HUES48 (cell line): ENCODE measurements at regions not wholly inside any gene's neighbourhood (a gene's known extent, or its start where the extent isn't known, plus 50 kb on each side); places are given as distances from the start of the nearest gene placed in this dataset.
"Not testable (repeated sequence)": the region's sequence is repeated elsewhere in the genome, so short reads cannot be mapped to it uniquely, and the experiment has no call there.

Experiments used
- H3K27ac ChIP-seq: one replicate; pipeline ENCODE4 v1.7.0; 2013; ENCODE audit warnings: low read depth, low read length, inconsistent platforms
- H3K27me3 ChIP-seq: 2 replicates; pipeline ENCODE4 v1.6.1; 2013; ENCODE audit warnings: mild to moderate bottlenecking, low read length; ENCODE audit not compliant: control insufficient read depth, insufficient read depth
- H3K36me3 ChIP-seq: 2 replicates; pipeline ENCODE4 v1.6.1; 2013; ENCODE audit warnings: low read length; ENCODE audit not compliant: control insufficient read depth, insufficient read depth
- H3K4me1 ChIP-seq: 2 replicates; pipeline ENCODE4 v1.6.1; 2013; ENCODE audit warnings: mild to moderate bottlenecking, low read length; ENCODE audit not compliant: control insufficient read depth, insufficient read depth
- H3K4me3 ChIP-seq: 2 replicates; pipeline ENCODE4 v1.5.1; 2013; ENCODE audit warnings: mild to moderate bottlenecking, low read depth, low read length
- H3K9ac ChIP-seq: 2 replicates; pipeline ENCODE4 v1.6.1; 2013; ENCODE audit warnings: mild to moderate bottlenecking, low read depth, low read length, moderate library complexity
- H3K9me3 ChIP-seq: 2 replicates; pipeline ENCODE4 v1.6.1; 2013; ENCODE audit warnings: low read length; ENCODE audit not compliant: control insufficient read depth, insufficient read depth

GRCh38 chr5:120953445-120953844 is 489.3 kb downstream of the PRR16 start:
- H3K9me3 ChIP-seq, result peaks cover 24% of the 10 kb centered on the region
- not testable (repeated sequence) for H3K36me3 ChIP-seq, H3K9ac ChIP-seq, H3K27me3 ChIP-seq, H3K4me1 ChIP-seq, H3K27ac ChIP-seq, H3K4me3 ChIP-seq

- Histone ChIP-seq H3K4me3 (no peak overlapping the region), H3K27ac (no peak overlapping the region), H3K27me3 (no peaks in the 10 kb centered on the region), H3K9ac (no peak overlapping the region), H3K36me3 (no peaks in the 10 kb centered on the region), H3K4me1 (no peaks in the 10 kb centered on the region), H3K9me3 (peaks cover 24% of the 10 kb centered on the region)
Measured at GRCh38 chr5:120954255-120954654, 490.2 kb downstream of the PRR16 start.

- no peaks in the 10 kb centered on the region for H3K4me1 ChIP-seq
- H3K27ac ChIP-seq, result no peak overlapping the region
Measured at GRCh38 chr5:120955795-120956194, 491.7 kb downstream of the PRR16 start.

GRCh38 chr5:120958877-120959485 is 494.9 kb downstream of the PRR16 start:
- no peak overlapping the region for H3K27ac ChIP-seq
- H3K27me3 ChIP-seq, result no peaks in the 10 kb centered on the region
- H3K4me1 ChIP-seq, result no peaks in the 10 kb centered on the region
- H3K9me3 ChIP-seq, result no peaks in the 10 kb centered on the region
- no peaks in the 10 kb centered on the region for H3K36me3 ChIP-seq
- H3K4me3 ChIP-seq, result no peak overlapping the region
- H3K9ac ChIP-seq, result no peak overlapping the region

More at GRCh38 chr5:120955795-120956194, 491.7 kb downstream of the PRR16 start:
- Histone ChIP-seq H3K36me3 (no peaks in the 10 kb centered on the region), H3K9ac (no peak overlapping the region), H3K9me3 (peaks cover 19% of the 10 kb centered on the region), H3K27me3 (no peaks in the 10 kb centered on the region), H3K4me3 (no peak overlapping the region)

GRCh38 chr5:120960510-120960909 is 496.4 kb downstream of the PRR16 start:
- Histone ChIP-seq H3K27me3 (no peaks in the 10 kb centered on the region), H3K9me3 (no peaks in the 10 kb centered on the region)

GRCh38 chr5:120967366-120967765 is 503.3 kb downstream of the PRR16 start:
- Histone ChIP-seq H3K36me3 (no peaks in the 10 kb centered on the region), H3K9ac (no peak overlapping the region), H3K27me3 (no peaks in the 10 kb centered on the region), H3K27ac (no peak overlapping the region), H3K4me3 (no peak overlapping the region), H3K4me1 (no peaks in the 10 kb centered on the region), H3K9me3 (no peaks in the 10 kb centered on the region)

More at GRCh38 chr5:120960510-120960909, 496.4 kb downstream of the PRR16 start:
- no peaks in the 10 kb centered on the region for H3K36me3 ChIP-seq
- H3K4me3 ChIP-seq, result no peak overlapping the region
- H3K4me1 ChIP-seq, result no peaks in the 10 kb centered on the region
- no peak overlapping the region for H3K9ac ChIP-seq
- no peak overlapping the region for H3K27ac ChIP-seq

GRCh38 chr5:120974690-120975089 is 510.6 kb downstream of the PRR16 start:
- Histone ChIP-seq H3K27ac (no peak overlapping the region), H3K4me3 (no peak overlapping the region), H3K36me3 (no peaks in the 10 kb centered on the region), H3K9ac (no peak overlapping the region), H3K9me3 (no peaks in the 10 kb centered on the region), H3K27me3 (no peaks in the 10 kb centered on the region), H3K4me1 (no peaks in the 10 kb centered on the region)

GRCh38 chr5:120982351-120982750 is 518.3 kb downstream of the PRR16 start:
- Histone ChIP-seq H3K4me3 (no peak overlapping the region), H3K27me3 (no peaks in the 10 kb centered on the region), H3K36me3 (no peaks in the 10 kb centered on the region), H3K9ac (no peak overlapping the region), H3K27ac (no peak overlapping the region), H3K4me1 (no peaks in the 10 kb centered on the region), H3K9me3 (no peaks in the 10 kb centered on the region)

- no peaks in the 10 kb centered on the region for H3K9me3 ChIP-seq
- H3K9ac ChIP-seq, result no peak overlapping the region
- no peaks in the 10 kb centered on the region for H3K36me3 ChIP-seq
- H3K4me3 ChIP-seq, result no peak overlapping the region
- no peaks in the 10 kb centered on the region for H3K27me3 ChIP-seq
- H3K27ac ChIP-seq, result no peak overlapping the region
- no peaks in the 10 kb centered on the region for H3K4me1 ChIP-seq
Measured at GRCh38 chr5:120985526-120985925, 521.4 kb downstream of the PRR16 start.

- Histone ChIP-seq H3K4me1 (no peaks in the 10 kb centered on the region), H3K4me3 (no peak overlapping the region), H3K36me3 (no peaks in the 10 kb centered on the region), H3K9ac (no peak overlapping the region), H3K9me3 (no peaks in the 10 kb centered on the region), H3K27me3 (no peaks in the 10 kb centered on the region), H3K27ac (no peak overlapping the region)
Measured at GRCh38 chr5:120988491-120988890, 524.4 kb downstream of the PRR16 start.

- Histone ChIP-seq H3K4me3 (no peak overlapping the region), H3K9ac (no peak overlapping the region), H3K36me3 (no peaks in the 10 kb centered on the region), H3K4me1 (no peaks in the 10 kb centered on the region), H3K9me3 (no peaks in the 10 kb centered on the region), H3K27ac (no peak overlapping the region), H3K27me3 (no peaks in the 10 kb centered on the region)
Measured at GRCh38 chr5:120988941-120989340, 524.8 kb downstream of the PRR16 start.
